Transverse colon (tissue), 4 donors: ENCODE measurements at regions not wholly inside any gene's neighbourhood (a gene's known extent, or its start where the extent isn't known, plus 50 kb on each side); places are given as distances from the start of the nearest gene placed in this dataset.

Experiments
- DNase-seq: peaks from one replicate; pipeline ENCODE4 v3.0.0-alpha.2; 2019
- H3K27ac ChIP-seq, 4 donors: fragments of 200-600 bp; sonication (generic); 2 replicates each; pipeline ENCODE4 v1.5.1; 2016 to 2018; ENCODE audit warnings: inconsistent platforms in 4 of 4
- H3K27me3 ChIP-seq: fragments of 200-600 bp; sonication (generic); 2 replicates; pipeline ENCODE4 v1.5.1; 2017; ENCODE audit warnings: inconsistent platforms
- H3K36me3 ChIP-seq, 4 donors: fragments of 200-600 bp; sonication (generic); 2 replicates each; pipeline ENCODE4 v1.5.1; 2017 to 2019; ENCODE audit warnings: inconsistent platforms in 4 of 4
- H3K4me1 ChIP-seq, 4 donors: fragments of 200-600 bp; sonication (generic); 2 replicates each; pipeline ENCODE4 v1.5.1; 2017 to 2020; ENCODE audit warnings: inconsistent platforms in 4 of 4
- H3K4me3 ChIP-seq, 4 donors: fragments of 200-600 bp; sonication (generic); 1 replicate in 1 of 4; 2 replicates in 3 of 4; pipeline versions ENCODE4 v1.5.1 to v1.6.1; 2017 to 2019; ENCODE audit warnings: inconsistent platforms in 4 of 4
- H3K9me3 ChIP-seq, 2 donors: fragments of 200-600 bp; sonication (generic); 2 replicates each; pipeline ENCODE4 v1.5.1; 2017 to 2019; ENCODE audit warnings: inconsistent platforms in 2 of 2
- EP300 ChIP-seq: sonication (generic); formaldehyde crosslinking; IDR thresholded peaks from one replicate; pipeline ENCODE4 v1.6.1; 2017; ENCODE audit warnings: antibody characterized with exemption, low read depth
- POLR2A ChIP-seq: fragments of 450-650 bp; IDR thresholded peaks from one replicate; pipeline ENCODE4 v1.6.1; 2016; ENCODE audit warnings: antibody characterized with exemption, mild to moderate bottlenecking, moderate library complexity
- POLR2AphosphoS5 ChIP-seq, 3 donors: sonication (generic); formaldehyde crosslinking; IDR thresholded peaks; one replicate each; pipeline ENCODE4 v1.6.1; 2016; ENCODE audit warnings: antibody characterized with exemption in 3 of 3
- WGBS, 2 donors: methylation state at CpG; one replicate each; pipeline ENCODE4 v1.1.5; 2018; ENCODE audit warnings: low coverage in 1 of 2; 5-methylcytosine and 5-hydroxymethylcytosine counted together
- in situ Hi-C, 4 donors: fragments of 200-750 bp; cut with MboI; loops; one replicate each; pipeline versions ENCODE4 v1.15.0 to v1.15.1; 2017; ENCODE audit warnings: low sequenced_read_pairs in 3 of 4, low pct_ligation_motif_present in 1 of 4, low pct_unique_long_range_greater_than_20kb in 1 of 4
- intact Hi-C: fragments of 100-400 bp; cut with DNase I; formaldehyde crosslinking; loops from one replicate; pipeline ENCODE4 v1.15.1; 2023; ENCODE audit warnings: low total_unique reads
- TF ChIP-seq, protein P1 (sequence below), 5 experiments: fragments of 200-600 bp in 3 of 5; fragments of 450-650 bp in 2 of 5; sonication (generic) in 3 of 5; IDR thresholded peaks; 1 replicate in 2 of 5; 2 replicates in 3 of 5; pipeline ENCODE4 v1.5.1; 2016 to 2017; ENCODE audit warnings: antibody characterized with exemption in 5 of 5, inconsistent platforms in 3 of 5, mild to moderate bottlenecking in 2 of 5, moderate library complexity in 1 of 5

DNA sequence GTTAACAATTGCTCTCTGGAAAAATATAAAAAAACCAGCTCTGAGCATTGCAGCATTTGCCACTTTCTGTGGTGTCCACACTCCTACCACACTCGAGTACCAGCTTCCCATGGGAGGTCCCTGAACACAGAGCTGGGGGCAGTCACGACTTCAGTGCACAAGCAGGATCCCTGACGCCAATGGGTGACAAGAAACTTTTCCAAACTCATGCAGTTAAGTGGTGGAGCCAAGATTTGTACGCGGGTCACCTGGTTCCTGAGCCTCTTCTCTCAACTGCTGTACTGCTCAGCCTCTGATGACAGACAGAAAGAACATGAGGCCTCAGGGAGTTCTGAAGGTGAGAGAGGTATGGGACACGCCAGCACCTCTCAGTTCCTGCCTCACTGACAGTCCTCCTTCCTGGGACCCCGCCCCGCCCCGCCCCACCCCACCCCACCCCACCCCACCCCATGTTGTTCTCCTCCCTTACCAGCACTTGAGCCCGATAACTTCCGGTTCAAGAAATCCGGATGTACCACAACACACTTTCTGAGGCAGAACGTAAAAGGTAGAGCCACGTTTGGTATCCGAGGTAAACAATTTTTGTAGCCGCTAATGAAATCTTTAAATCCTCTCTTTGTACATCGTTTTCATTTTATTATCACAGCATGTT lies 287.6 kb downstream of the MYCN start:
- H3K9me3 ChIP-seq = no peaks in the 10 kb centered on the region
- no peak for DNase-seq
- intact Hi-C loops = no loop called here
- in situ Hi-C loops = no loop called here
- TF ChIP-seq EP300 (no peak), POLR2AphosphoS5 (IDR thresholded peaks at IDR 0.05) (no peak), POLR2A (no peak)
- TF ChIP-seq, protein P1, sequence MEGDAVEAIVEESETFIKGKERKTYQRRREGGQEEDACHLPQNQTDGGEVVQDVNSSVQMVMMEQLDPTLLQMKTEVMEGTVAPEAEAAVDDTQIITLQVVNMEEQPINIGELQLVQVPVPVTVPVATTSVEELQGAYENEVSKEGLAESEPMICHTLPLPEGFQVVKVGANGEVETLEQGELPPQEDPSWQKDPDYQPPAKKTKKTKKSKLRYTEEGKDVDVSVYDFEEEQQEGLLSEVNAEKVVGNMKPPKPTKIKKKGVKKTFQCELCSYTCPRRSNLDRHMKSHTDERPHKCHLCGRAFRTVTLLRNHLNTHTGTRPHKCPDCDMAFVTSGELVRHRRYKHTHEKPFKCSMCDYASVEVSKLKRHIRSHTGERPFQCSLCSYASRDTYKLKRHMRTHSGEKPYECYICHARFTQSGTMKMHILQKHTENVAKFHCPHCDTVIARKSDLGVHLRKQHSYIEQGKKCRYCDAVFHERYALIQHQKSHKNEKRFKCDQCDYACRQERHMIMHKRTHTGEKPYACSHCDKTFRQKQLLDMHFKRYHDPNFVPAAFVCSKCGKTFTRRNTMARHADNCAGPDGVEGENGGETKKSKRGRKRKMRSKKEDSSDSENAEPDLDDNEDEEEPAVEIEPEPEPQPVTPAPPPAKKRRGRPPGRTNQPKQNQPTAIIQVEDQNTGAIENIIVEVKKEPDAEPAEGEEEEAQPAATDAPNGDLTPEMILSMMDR (IDR thresholded peaks at IDR 0.05) = no peak
- no peak overlapping the region for H3K27ac ChIP-seq
- WGBS, 2 donors = 40 to 74% methylated on average over 1 to 17 of the region's 17 CpGs
- no peaks in the 10 kb centered on the region for H3K36me3 ChIP-seq
- no peak overlapping the region for H3K4me3 ChIP-seq
- no peaks in the 10 kb centered on the region for H3K4me1 ChIP-seq
- H3K27me3 ChIP-seq = no peaks in the 10 kb centered on the region

DNA sequence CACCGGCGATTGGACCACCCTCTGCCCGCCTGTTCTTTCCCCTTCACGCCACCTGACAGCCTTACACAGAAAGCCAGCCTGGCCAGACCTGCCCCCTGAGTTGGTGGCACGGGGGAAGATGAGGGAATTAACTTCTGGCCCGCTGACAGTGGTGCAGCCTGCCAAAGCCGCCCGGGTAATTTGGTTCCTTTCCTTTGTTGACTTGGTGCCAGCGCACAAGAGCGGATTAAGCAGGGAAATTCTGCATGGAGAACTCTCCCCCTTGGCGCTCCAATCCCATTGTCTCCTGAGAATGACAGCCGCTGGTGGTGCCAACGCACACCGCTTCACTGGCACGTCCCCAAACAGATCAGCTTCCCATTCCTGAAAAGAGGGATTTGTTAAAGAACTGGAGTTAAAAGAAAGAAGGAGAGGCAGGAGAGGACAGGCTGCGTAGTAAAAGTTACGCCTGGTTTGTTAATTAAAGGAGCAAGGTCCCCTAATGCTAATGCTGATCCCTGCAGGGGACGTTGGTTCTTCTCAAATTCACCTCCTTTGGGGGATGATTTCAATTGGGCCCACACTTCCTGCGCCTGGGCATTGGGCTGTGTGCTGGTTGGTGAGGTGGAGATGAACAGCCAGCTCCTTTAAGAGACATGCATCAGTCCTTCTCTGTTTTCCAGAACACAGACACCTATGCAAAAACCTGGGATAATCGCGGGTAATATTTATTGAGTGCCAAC lies 286.8 kb downstream of the MYCN start:
- in situ Hi-C loops = no loop called here
- intact Hi-C loops = no loop called here
- H3K36me3 ChIP-seq = no peaks in the 10 kb centered on the region
- no peaks in the 10 kb centered on the region for H3K27me3 ChIP-seq
- DNase-seq = no peak
- 50 to 51% methylated on average over 3 to 21 of the region's 21 CpGs for WGBS, 2 donors
- no peak overlapping the region for H3K4me3 ChIP-seq
- H3K27ac ChIP-seq = no peak overlapping the region
- H3K9me3 ChIP-seq = no peaks in the 10 kb centered on the region
- no peaks in the 10 kb centered on the region for H3K4me1 ChIP-seq
- TF ChIP-seq POLR2AphosphoS5 (IDR thresholded peaks at IDR 0.05) = no peak

DNA sequence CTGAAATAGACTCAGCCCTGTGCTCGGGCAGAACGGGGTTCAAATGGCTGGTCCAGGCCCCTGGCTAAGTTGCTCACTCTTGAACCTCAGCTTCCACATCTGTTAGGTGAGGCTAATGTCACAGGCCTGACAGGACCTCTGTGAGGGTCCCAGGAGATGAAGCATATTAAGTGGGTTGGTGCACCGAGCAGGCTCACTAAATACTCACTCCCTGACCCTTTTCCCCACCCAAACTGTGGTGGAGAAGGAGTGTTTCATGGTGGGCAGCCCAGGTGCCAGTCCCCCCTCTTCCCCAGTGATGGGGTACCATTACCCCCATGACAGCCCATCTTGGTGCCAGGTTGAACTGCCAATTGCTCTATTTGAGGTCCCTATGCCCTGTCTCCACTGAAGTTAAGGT lies 286.0 kb downstream of the MYCN start:
- H3K9me3 ChIP-seq = no peaks in the 10 kb centered on the region
- H3K27ac ChIP-seq = no peak overlapping the region
- no peaks in the 10 kb centered on the region for H3K4me1 ChIP-seq
- no peak for DNase-seq
- WGBS, 2 donors = 76% methylated on average over 3 of the region's 3 CpGs; no CpG with 5 or more reads in 1 of the 2 donors
- in situ Hi-C loops = no loop called here
- no peak for TF ChIP-seq POLR2AphosphoS5 (IDR thresholded peaks at IDR 0.05)
- TF ChIP-seq, protein P1 (IDR thresholded peaks at IDR 0.05) = no peak
- no peak for TF ChIP-seq EP300
- no peak for TF ChIP-seq POLR2A
- no peaks in the 10 kb centered on the region for H3K27me3 ChIP-seq
- no peak overlapping the region for H3K4me3 ChIP-seq
- no peaks in the 10 kb centered on the region for H3K36me3 ChIP-seq
- intact Hi-C loops = no loop called here

DNA sequence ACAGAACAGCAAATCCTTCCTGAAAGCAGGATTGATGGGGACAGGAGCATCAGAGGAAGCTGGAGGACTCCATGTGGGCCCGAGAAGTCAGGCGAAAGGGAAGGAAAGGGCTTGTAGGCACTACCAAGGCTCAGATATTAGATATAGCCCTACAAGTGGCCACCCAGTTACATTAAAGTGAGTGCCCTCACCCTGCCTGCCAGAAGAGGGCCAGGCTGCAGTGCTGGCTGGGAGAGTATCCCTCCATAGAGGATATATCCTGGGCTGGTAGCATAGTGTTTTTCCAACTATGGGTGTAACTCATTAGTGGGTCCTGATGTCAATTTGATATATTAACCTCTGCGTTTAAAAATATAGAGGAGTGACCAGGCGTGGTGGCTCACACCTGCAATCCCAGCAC lies 285.2 kb downstream of the MYCN start:
- Histone ChIP-seq H3K9me3 (no peaks in the 10 kb centered on the region), H3K27me3 (no peaks in the 10 kb centered on the region), H3K4me3 (no peak overlapping the region), H3K36me3 (no peaks in the 10 kb centered on the region), H3K27ac (no peak overlapping the region), H3K4me1 (no peaks in the 10 kb centered on the region)
- TF ChIP-seq EP300 (no peak), POLR2AphosphoS5 (IDR thresholded peaks at IDR 0.05) (no peak), POLR2A (no peak)
- TF ChIP-seq, protein P1 (IDR thresholded peaks at IDR 0.05) = no peak
- 92 to 95% methylated on average over 2 to 4 of the region's 4 CpGs for WGBS, 2 donors
- in situ Hi-C loops (no loop called here), intact Hi-C loops (no loop called here)
- no peak for DNase-seq
